ENCODE measurements at regions not wholly inside any gene's neighbourhood (a gene's known extent, or its start where the extent isn't known, plus 50 kb on each side); places are given as distances from the start of the nearest gene placed in this dataset.

DNA sequence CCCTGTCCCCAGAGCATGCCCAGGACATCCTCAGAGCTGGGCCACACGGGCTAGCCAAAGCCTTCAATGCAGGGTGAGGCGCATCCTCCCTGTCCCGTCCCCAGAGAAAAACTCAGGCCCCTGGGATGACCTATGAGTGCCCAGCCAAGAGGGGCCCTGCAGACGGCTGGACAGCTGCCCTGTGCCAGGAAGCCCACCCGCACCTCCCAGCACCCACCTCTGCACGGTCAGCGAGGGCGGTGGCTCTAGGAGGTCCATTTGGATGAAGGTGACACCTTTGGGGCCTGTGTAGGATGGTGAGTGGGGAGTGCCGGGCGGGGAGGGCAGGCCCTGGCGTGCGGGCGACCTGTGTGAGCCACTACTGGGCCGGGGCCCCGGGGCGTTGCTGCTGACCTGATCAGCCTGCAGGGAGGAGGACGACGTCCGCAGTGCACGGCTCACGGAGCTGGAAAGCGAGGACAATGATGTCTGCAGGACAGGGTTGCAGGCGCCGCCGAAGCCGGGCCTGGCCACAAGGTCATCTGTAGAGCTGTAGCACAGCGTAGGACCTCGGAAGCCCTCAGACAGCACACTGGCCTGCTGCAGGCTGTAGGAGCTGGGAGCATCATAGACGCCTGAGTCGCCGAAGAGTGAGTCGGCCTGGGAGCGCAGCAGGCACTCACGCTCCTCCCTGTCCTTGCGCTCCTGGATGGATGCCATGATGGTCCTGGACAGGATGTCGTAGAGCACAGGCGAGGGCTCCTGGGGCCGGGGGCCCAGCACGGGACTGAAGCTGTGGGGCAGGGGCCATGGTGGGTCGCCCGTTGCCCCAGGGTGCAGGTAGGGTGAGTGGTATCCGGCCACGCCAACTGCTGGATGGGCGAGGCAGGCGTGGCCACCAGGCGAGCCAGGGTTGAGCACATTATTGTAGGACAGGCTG, 180.5 kb downstream of the IGLL1 start:
- no peak for DNase-seq (ENCODE audit: low spot score)
- Histone ChIP-seq H3K9me2 (ENCODE audit: insufficient read depth, low read length) (no peaks in the 10 kb centered on the region), H4K20me1 (ENCODE audit: insufficient read depth, low read length) (no peaks in the 10 kb centered on the region), H3K36me3 (ENCODE audit: insufficient read depth, low read length) (no peaks in the 10 kb centered on the region), H3K9me3 (ENCODE audit: low read length) (no peaks in the 10 kb centered on the region), H3K79me2 (ENCODE audit: insufficient read depth, low read depth, low read length) (no peaks in the 10 kb centered on the region), H3K4me1 (ENCODE audit: insufficient read depth, low read length, poor library complexity, severe bottlenecking) (no peaks in the 10 kb centered on the region), H3K27ac (ENCODE audit: low read depth, low read length, poor library complexity, severe bottlenecking) (no peak overlapping the region), H2AFZ (ENCODE audit: low read length) (no peak overlapping the region), H3K4me2 (ENCODE audit: low read length) (no peak overlapping the region), H3K4me3 (ENCODE audit: low read depth, low read length, poor library complexity, severe bottlenecking) (no peak overlapping the region)
- BruUV-seq (replicated peaks) = no TSS peak
- intact Hi-C loops (cut with micrococcal nuclease; ENCODE audit: unreplicated experiment) = loop anchor here (5.0 kb wide), 1 partner anchor 193 kb away; no protein-coding TSS in a partner anchor
- ChIA-PET POLR2A (no interaction called here), CTCF (ENCODE audit: unreplicated experiment) (no interaction called here)
- no peak for TF ChIP-seq EZH2phosphoT487 (IDR thresholded peaks at IDR 0.05; ENCODE audit: borderline replicate concordance, low read depth, low read length)
- TF ChIP-seq CTCF (conservative IDR thresholded peaks at IDR 0.05; ENCODE audit: low read length) = no peak

DNA sequence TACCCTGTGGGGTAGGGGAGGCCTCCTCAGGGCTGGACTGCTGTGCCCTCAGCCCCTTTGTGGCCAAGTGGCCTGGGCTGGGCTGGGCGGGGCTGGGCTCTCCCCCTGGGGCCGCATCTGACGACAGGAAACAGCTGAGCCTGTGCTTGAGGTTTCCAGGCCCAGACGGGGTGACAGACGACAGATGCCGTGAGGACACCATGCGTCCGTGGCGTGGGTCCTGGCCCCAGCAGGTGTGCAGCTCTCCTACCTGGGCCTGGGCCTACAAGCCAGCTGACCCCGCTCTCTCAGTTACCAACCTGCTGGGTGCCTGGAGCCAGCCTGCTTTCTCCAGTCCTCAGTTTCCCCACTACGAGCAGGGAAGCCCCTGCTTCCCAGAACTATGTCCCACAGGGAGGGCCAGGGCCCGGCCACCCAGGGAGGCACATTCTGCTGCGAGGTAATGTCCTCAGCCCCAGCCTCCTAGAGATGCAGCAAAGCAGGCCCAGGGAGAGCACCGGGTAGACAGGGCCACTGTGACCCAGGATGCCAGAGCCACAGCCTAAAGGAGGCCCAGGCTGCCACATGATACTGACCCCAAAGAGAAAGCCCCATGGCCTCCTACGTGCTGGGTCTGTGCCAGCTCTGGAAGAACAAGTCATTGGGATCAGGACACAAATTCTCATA, 181.3 kb downstream of the IGLL1 start:
- CTCF ChIA-PET (ENCODE audit: unreplicated experiment) = no interaction called here
- Histone ChIP-seq H4K20me1 (ENCODE audit: insufficient read depth, low read length) (no peaks in the 10 kb centered on the region), H3K9me2 (ENCODE audit: insufficient read depth, low read length) (no peaks in the 10 kb centered on the region), H3K9me3 (ENCODE audit: low read length) (no peaks in the 10 kb centered on the region), H2AFZ (ENCODE audit: low read length) (no peak overlapping the region), H3K4me3 (ENCODE audit: low read depth, low read length, poor library complexity, severe bottlenecking) (no peak overlapping the region), H3K4me2 (ENCODE audit: low read length) (no peak overlapping the region), H3K4me1 (ENCODE audit: insufficient read depth, low read length, poor library complexity, severe bottlenecking) (no peaks in the 10 kb centered on the region), H3K79me2 (ENCODE audit: insufficient read depth, low read depth, low read length) (no peaks in the 10 kb centered on the region), H3K27ac (ENCODE audit: low read depth, low read length, poor library complexity, severe bottlenecking) (no peak overlapping the region), H3K36me3 (ENCODE audit: insufficient read depth, low read length) (no peaks in the 10 kb centered on the region)
- BruUV-seq (replicated peaks) = no TSS peak
- POLR2A ChIA-PET = no interaction called here
- intact Hi-C loops (cut with micrococcal nuclease; ENCODE audit: unreplicated experiment) = no loop called here
- TF ChIP-seq EZH2phosphoT487 (IDR thresholded peaks at IDR 0.05; ENCODE audit: borderline replicate concordance, low read depth, low read length) (no peak), CTCF (conservative IDR thresholded peaks at IDR 0.05; ENCODE audit: low read length) (no peak)
- no peak for DNase-seq (ENCODE audit: low spot score)

All from OCI-LY7 (cell line).